HG03060 (cell line): ENCODE measurements at regions not wholly inside any gene's neighbourhood (a gene's known extent, or its start where the extent isn't known, plus 50 kb on each side); places are given as distances from the start of the nearest gene placed in this dataset.

Experiments used
- ATAC-seq: cut with Tn5 transposase; IDR thresholded peaks from one replicate; pipeline ENCODE4 v1.9.1; 2021; ENCODE audit warnings: low read depth, moderate number of reproducible peaks; ENCODE audit not compliant: unreplicated experiment

GRCh38 chr16:85269165-85269564 is 156.9 kb upstream of the CIBAR2 start:
- no peak for ATAC-seq

GRCh38 chr16:85270374-85270773 is 158.1 kb upstream of the CIBAR2 start:
- no peak for ATAC-seq

GRCh38 chr16:85271198-85271597 is 158.9 kb upstream of the CIBAR2 start:
- ATAC-seq = no peak

GRCh38 chr16:85273293-85273692 is 161.0 kb upstream of the CIBAR2 start:
- no peak for ATAC-seq

GRCh38 chr16:85274501-85274900 is 162.2 kb upstream of the CIBAR2 start:
- no peak for ATAC-seq

- ATAC-seq = no peak
Measured at GRCh38 chr16:85274924-85275323, 162.7 kb upstream of the CIBAR2 start.

GRCh38 chr16:85275533-85276249 is 163.4 kb upstream of the CIBAR2 start:
- ATAC-seq = no peak

- no peak for ATAC-seq
Measured at GRCh38 chr16:85276258-85276657, 164.0 kb upstream of the CIBAR2 start.

- no peak for ATAC-seq
Measured at GRCh38 chr16:85276721-85277120, 164.4 kb upstream of the CIBAR2 start.

- ATAC-seq = no peak
Measured at GRCh38 chr16:85278839-85279238, 166.6 kb upstream of the CIBAR2 start.

- ATAC-seq = no peak
Measured at GRCh38 chr16:85279402-85279801, 167.1 kb upstream of the CIBAR2 start.

- no peak for ATAC-seq
Measured at GRCh38 chr16:85279825-85280545, 167.7 kb upstream of the CIBAR2 start.

- ATAC-seq = no peak
Measured at GRCh38 chr16:85281181-85281580, 168.9 kb upstream of the CIBAR2 start.

GRCh38 chr16:85282842-85283241 is 170.6 kb upstream of the CIBAR2 start:
- no peak for ATAC-seq

GRCh38 chr16:85283305-85284050 is 171.2 kb upstream of the CIBAR2 start:
- ATAC-seq = no peak

GRCh38 chr16:85284141-85284817 is 172.0 kb upstream of the CIBAR2 start:
- ATAC-seq = no peak

- ATAC-seq = no peak
Measured at GRCh38 chr16:85285681-85286065, 173.4 kb upstream of the CIBAR2 start.

GRCh38 chr16:85286066-85286831 is 174.0 kb upstream of the CIBAR2 start:
- no peak for ATAC-seq

- no peak for ATAC-seq
Measured at GRCh38 chr16:85286951-85287814, 174.9 kb upstream of the CIBAR2 start.
